Psoas muscle (tissue), 7 donors: ENCODE measurements at regions not wholly inside any gene's neighbourhood (a gene's known extent, or its start where the extent isn't known, plus 50 kb on each side); places are given as distances from the start of the nearest gene placed in this dataset.
"Not testable (repeated sequence)": the region's sequence is repeated elsewhere in the genome, so short reads cannot be mapped to it uniquely, and the experiment has no call there.

Experiments used
- ATAC-seq, 4 donors: fragments of 200-7000 bp; cut with Tn5 transposase; one replicate each; pipeline ENCODE4 v1.9.1; 2020; ENCODE audit warnings: moderate library complexity in 3 of 4, mild to moderate bottlenecking in 2 of 4
- DNase-seq, 2 donors: peaks; one replicate each; pipeline ENCODE4 v3.0.0-alpha.2; 2020
- H3K27ac ChIP-seq: fragments of 200-600 bp; one replicate; pipeline ENCODE4 v1.8.0; 2022
- H3K27me3 ChIP-seq, 3 donors: fragments of 200-600 bp in 1 of 3; one replicate each; pipeline versions ENCODE4 v1.6.1 to v1.8.0; 2013 to 2022; ENCODE audit warnings: low read length in 2 of 3, mild to moderate bottlenecking in 2 of 3, moderate library complexity in 1 of 3; ENCODE audit not compliant: insufficient read depth in 3 of 3
- H3K36me3 ChIP-seq, 2 donors: fragments of 200-600 bp in 1 of 2; one replicate each; pipeline versions ENCODE4 v1.6.1 to v1.8.0; 2013 to 2022; ENCODE audit warnings: low read depth in 1 of 2, mild to moderate bottlenecking in 1 of 2, moderate library complexity in 1 of 2; ENCODE audit not compliant: insufficient read depth in 1 of 2
- H3K4me1 ChIP-seq: fragments of 200-600 bp; one replicate; pipeline ENCODE4 v1.8.0; 2022
- H3K4me3 ChIP-seq: fragments of 200-600 bp; one replicate; pipeline ENCODE4 v1.8.0; 2022; ENCODE audit warnings: mild to moderate bottlenecking
- H3K9me3 ChIP-seq: fragments of 200-600 bp; one replicate; pipeline ENCODE4 v1.8.0; 2022
- CTCF ChIP-seq: fragments of 200-600 bp; IDR thresholded peaks from one replicate; pipeline ENCODE4 v1.8.0; 2022; ENCODE audit warnings: antibody characterized with exemption
- WGBS, 3 donors: extraction: QIAGEN DNeasy Blood & Tissue Kit; methylation state at CpG; one replicate each; pipeline versions ENCODE4 v1.1.6 to v1.1.7; 2013; 5-methylcytosine and 5-hydroxymethylcytosine counted together
- intact Hi-C, 2 donors: fragments of 100-400 bp; cut with DNase I; formaldehyde crosslinking; loops; one replicate each; pipeline versions ENCODE4 v1.11.0 to v1.14.2; 2022
- donor health status: healthy with polysubstance abuse.
- donor health status: DM: no; HTN: no; CAD: no; lungs with moderate emphysema.
- donor health status: Bipolar disorder and iron deficiency.
- donor health status: healthy.
- donor health status: DM: yes; HTN: yes; CAD: no.
- donor health status: DM: no; HTN: no; CAD: no.
- donor health status: DM: yes; HTN: yes; CAD: no.

- ATAC-seq (no peak), DNase-seq (no peak)
- H3K27me3 ChIP-seq: no peaks in the 10 kb centered on the region
- no peak overlapping the region for H3K4me3 ChIP-seq
- intact Hi-C loops: no loop called here
- no peak overlapping the region for H3K27ac ChIP-seq
- H3K9me3 ChIP-seq: no peaks in the 10 kb centered on the region
- 76 to 77% (median 77%) methylated on average over 5 of the region's 5 CpGs for WGBS, 3 donors
- TF ChIP-seq CTCF: no peak
- H3K4me1 ChIP-seq: no peaks in the 10 kb centered on the region
- no peaks in the 10 kb centered on the region for H3K36me3 ChIP-seq
These were observed 539.2 kb upstream of the OLFM3 start for GRCh38 chr1:102535829-102536505.

- H3K4me3 ChIP-seq: no peak overlapping the region
- DNase-seq (no peak), ATAC-seq (no peak)
- H3K9me3 ChIP-seq: no peaks in the 10 kb centered on the region
- 65 to 75% (median 71%) methylated on average over 4 of the region's 4 CpGs for WGBS, 3 donors
- intact Hi-C loops: no loop called here
- H3K27ac ChIP-seq: no peak overlapping the region
- no peak for TF ChIP-seq CTCF
- no peaks in the 10 kb centered on the region for H3K36me3 ChIP-seq
- H3K4me1 ChIP-seq: no peaks in the 10 kb centered on the region
- no peaks in the 10 kb centered on the region for H3K27me3 ChIP-seq
These were observed 534.3 kb upstream of the OLFM3 start for GRCh38 chr1:102531036-102531435.

- intact Hi-C loops: no loop called here
- 70 to 73% (median 71%) methylated on average over 1 of the region's 1 CpG for WGBS, 3 donors
- Histone ChIP-seq H3K4me1 (no peaks in the 10 kb centered on the region), H3K36me3 (no peaks in the 10 kb centered on the region), H3K4me3 (no peak overlapping the region), H3K27ac (no peak overlapping the region), H3K27me3 (no peaks in the 10 kb centered on the region), H3K9me3 (no peaks in the 10 kb centered on the region)
- DNase-seq (no peak), ATAC-seq (no peak)
- no peak for TF ChIP-seq CTCF
These were observed 532.7 kb upstream of the OLFM3 start for GRCh38 chr1:102529446-102529845.

GRCh38 chr1:102500758-102501157, 504.0 kb upstream of the OLFM3 start:
- no peaks in the 10 kb centered on the region for H3K9me3 ChIP-seq
- no peaks in the 10 kb centered on the region for H3K36me3 ChIP-seq
- DNase-seq (no peak), ATAC-seq (no peak)
- H3K27me3 ChIP-seq: no peaks in the 10 kb centered on the region
- H3K27ac ChIP-seq: no peak overlapping the region
- intact Hi-C loops: no loop called here
- no peak overlapping the region for H3K4me3 ChIP-seq
- WGBS, 3 donors: 23 to 37% (median 27%) methylated on average over 3 of the region's 3 CpGs
- no peak for TF ChIP-seq CTCF
- H3K4me1 ChIP-seq: no peaks in the 10 kb centered on the region

GRCh38 chr1:102498929-102499328, 502.2 kb upstream of the OLFM3 start:
- ATAC-seq: no peak
- Histone ChIP-seq H3K4me3 (no peak overlapping the region), H3K9me3 (no peaks in the 10 kb centered on the region), H3K36me3 (no peaks in the 10 kb centered on the region), H3K27me3 (no peaks in the 10 kb centered on the region), H3K4me1 (no peaks in the 10 kb centered on the region), H3K27ac (no peak overlapping the region)
- intact Hi-C loops: no loop called here
- DNase-seq: no peak
- WGBS, 3 donors: 54 to 63% (median 55%) methylated on average over 2 of the region's 2 CpGs
- TF ChIP-seq CTCF: no peak

GRCh38 chr1:102497810-102498209, 501.1 kb upstream of the OLFM3 start:
- H3K27ac ChIP-seq, H3K9me3 ChIP-seq: not testable (repeated sequence)
- 56 to 67% (median 56%) methylated on average over 3 of the region's 3 CpGs for WGBS, 3 donors

More at GRCh38 chr1:102497810-102498209, 501.1 kb upstream of the OLFM3 start:
- intact Hi-C loops, H3K27me3 ChIP-seq, ATAC-seq, H3K36me3 ChIP-seq, DNase-seq, H3K4me3 ChIP-seq, H3K4me1 ChIP-seq: not testable (repeated sequence)
